ENCODE measurements at regions not wholly inside any gene's neighbourhood (a gene's known extent, or its start where the extent isn't known, plus 50 kb on each side); places are given as distances from the start of the nearest gene placed in this dataset.

DNA sequence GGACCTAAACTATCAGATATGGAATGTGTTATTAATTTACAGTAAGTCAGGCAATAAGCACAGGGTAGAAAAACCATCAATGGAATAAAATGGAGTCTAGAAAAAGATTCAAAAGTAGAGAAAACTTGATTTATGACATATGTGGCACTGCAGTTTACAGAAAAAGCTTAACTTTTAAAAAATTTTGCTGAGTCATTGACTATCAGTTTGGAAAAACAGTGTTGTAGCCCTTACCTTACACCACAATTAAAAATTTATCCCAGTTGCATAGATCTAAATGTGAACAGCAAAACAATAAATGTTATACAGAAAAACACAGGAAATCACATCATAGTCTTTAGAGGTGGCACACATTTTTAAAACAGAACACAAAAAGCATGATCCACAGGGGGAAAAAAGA is 108.5 kb downstream of the USP22 start:
- Histone ChIP-seq H3K9ac (ENCODE audit: insufficient read depth in 1 of 2, low read length in 2 of 2) (no peak overlapping the region), H3K4me1 (ENCODE audit: control insufficient read depth in 5 of 5, insufficient read depth in 5 of 5, low read length in 5 of 5) (no peaks in the 10 kb centered on the region), H3K4me3 (no peak overlapping the region), H3K27ac (ENCODE audit: low read depth in 1 of 2, low read length in 1 of 2) (no peak overlapping the region), H3K36me3 (ENCODE audit: control insufficient read depth in 4 of 4, insufficient read depth in 4 of 4, low read length in 4 of 4) (no peaks in the 10 kb centered on the region), H3K27me3 (ENCODE audit: control insufficient read depth in 3 of 3, insufficient read depth in 3 of 3, low read length in 2 of 3) (peaks cover 0 to 3% (median 0%) of the 10 kb centered on the region in 3 donors), H3K9me3 (ENCODE audit: control insufficient read depth in 4 of 4, insufficient read depth in 3 of 4, low read length in 3 of 4) (no peaks in the 10 kb centered on the region)
- ATAC-seq (ENCODE audit: insufficient read depth, low FRiP score): no peak
- TF ChIP-seq, protein P1, sequence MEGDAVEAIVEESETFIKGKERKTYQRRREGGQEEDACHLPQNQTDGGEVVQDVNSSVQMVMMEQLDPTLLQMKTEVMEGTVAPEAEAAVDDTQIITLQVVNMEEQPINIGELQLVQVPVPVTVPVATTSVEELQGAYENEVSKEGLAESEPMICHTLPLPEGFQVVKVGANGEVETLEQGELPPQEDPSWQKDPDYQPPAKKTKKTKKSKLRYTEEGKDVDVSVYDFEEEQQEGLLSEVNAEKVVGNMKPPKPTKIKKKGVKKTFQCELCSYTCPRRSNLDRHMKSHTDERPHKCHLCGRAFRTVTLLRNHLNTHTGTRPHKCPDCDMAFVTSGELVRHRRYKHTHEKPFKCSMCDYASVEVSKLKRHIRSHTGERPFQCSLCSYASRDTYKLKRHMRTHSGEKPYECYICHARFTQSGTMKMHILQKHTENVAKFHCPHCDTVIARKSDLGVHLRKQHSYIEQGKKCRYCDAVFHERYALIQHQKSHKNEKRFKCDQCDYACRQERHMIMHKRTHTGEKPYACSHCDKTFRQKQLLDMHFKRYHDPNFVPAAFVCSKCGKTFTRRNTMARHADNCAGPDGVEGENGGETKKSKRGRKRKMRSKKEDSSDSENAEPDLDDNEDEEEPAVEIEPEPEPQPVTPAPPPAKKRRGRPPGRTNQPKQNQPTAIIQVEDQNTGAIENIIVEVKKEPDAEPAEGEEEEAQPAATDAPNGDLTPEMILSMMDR (IDR thresholded peaks at IDR 0.05; ENCODE audit: control extremely low read depth, extremely low read depth): no peak
- DNase-seq: no peak

DNA sequence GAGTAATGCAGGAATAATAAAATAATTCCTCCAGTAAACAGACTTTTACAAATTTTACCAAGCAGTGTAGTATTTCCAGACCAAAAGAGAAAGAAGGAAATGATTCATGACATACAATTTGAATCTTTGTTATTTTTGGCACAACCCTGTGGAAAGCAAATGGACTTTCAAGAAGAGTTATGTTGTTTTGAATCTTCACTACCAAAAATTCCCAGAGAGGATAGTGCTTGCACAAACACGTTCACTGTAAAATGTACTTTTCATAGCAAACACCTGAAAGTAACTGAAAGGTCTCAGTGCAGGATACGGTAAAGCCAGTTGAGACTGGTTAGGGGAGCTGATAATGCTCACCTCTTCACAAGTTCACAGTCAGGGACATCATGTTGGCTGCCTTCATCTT is 107.1 kb downstream of the USP22 start:
- no peak overlapping the region for H3K4me3 ChIP-seq
- no peaks in the 10 kb centered on the region for H3K9me3 ChIP-seq (ENCODE audit: control insufficient read depth in 4 of 4, insufficient read depth in 3 of 4, low read length in 3 of 4)
- H3K4me1 ChIP-seq (ENCODE audit: control insufficient read depth in 5 of 5, insufficient read depth in 5 of 5, low read length in 5 of 5): no peaks in the 10 kb centered on the region
- ATAC-seq (ENCODE audit: insufficient read depth, low FRiP score) (peak; percentile 41), DNase-seq (peak in 2 of 3 donors; percentile 15 to 19)
- TF ChIP-seq, protein P1 (IDR thresholded peaks at IDR 0.05; ENCODE audit: control extremely low read depth, extremely low read depth): no peak
- 32 to 78% methylated on average over 2 of the region's 2 CpGs for WGBS, 2 donors
- no peaks in the 10 kb centered on the region for H3K36me3 ChIP-seq (ENCODE audit: control insufficient read depth in 4 of 4, insufficient read depth in 4 of 4, low read length in 4 of 4)
- H3K27me3 ChIP-seq (ENCODE audit: control insufficient read depth in 3 of 3, insufficient read depth in 3 of 3, low read length in 2 of 3): peaks cover 0 to 3% (median 0%) of the 10 kb centered on the region in 3 donors
- no peak overlapping the region for H3K9ac ChIP-seq (ENCODE audit: insufficient read depth in 1 of 2, low read length in 2 of 2)
- H3K27ac ChIP-seq (ENCODE audit: low read depth in 1 of 2, low read length in 1 of 2): peak overlapping the region in 1 of 2 donors; percentile 66

DNA sequence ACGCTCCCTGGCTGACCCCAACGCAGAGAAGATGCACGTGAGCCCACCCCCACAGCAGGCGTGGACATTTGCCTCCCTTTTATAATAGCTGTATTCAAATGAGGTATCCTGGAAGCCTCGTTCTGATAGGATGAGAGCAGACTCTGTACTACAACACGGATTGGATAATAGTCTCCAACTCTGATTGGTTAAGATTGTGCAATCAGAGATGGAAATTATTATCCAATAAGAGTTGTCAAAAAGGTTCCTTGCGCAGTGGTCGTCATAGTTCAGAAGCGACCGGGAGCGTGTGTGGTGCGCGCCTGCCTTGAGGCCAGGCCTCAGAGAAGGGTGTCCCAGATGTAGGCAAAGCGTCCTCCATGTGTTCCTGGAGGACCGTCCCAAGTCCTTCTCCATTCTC is 104.6 kb downstream of the USP22 start:
- DNase-seq (no peak), ATAC-seq (ENCODE audit: insufficient read depth, low FRiP score) (no peak)
- 96% methylated on average over 15 of the region's 15 CpGs for WGBS, 2 donors

More for the DNA sequence above, 104.6 kb downstream of the USP22 start:
- Histone ChIP-seq H3K36me3 (ENCODE audit: control insufficient read depth in 4 of 4, insufficient read depth in 4 of 4, low read length in 4 of 4) (no peaks in the 10 kb centered on the region), H3K9me3 (ENCODE audit: control insufficient read depth in 4 of 4, insufficient read depth in 3 of 4, low read length in 3 of 4) (no peaks in the 10 kb centered on the region), H3K4me3 (no peak overlapping the region), H3K27ac (ENCODE audit: low read depth in 1 of 2, low read length in 1 of 2) (no peak overlapping the region), H3K9ac (ENCODE audit: insufficient read depth in 1 of 2, low read length in 2 of 2) (no peak overlapping the region), H3K4me1 (ENCODE audit: control insufficient read depth in 5 of 5, insufficient read depth in 5 of 5, low read length in 5 of 5) (no peaks in the 10 kb centered on the region), H3K27me3 (ENCODE audit: control insufficient read depth in 3 of 3, insufficient read depth in 3 of 3, low read length in 2 of 3) (peaks cover 0 to 3% (median 0%) of the 10 kb centered on the region in 3 donors)
- TF ChIP-seq, protein P1 (IDR thresholded peaks at IDR 0.05; ENCODE audit: control extremely low read depth, extremely low read depth): no peak

Measured in lung (tissue), 11 donors.